Ectodermal cell (in vitro differentiated cells): ENCODE measurements at regions not wholly inside any gene's neighbourhood (a gene's known extent, or its start where the extent isn't known, plus 50 kb on each side); places are given as distances from the start of the nearest gene placed in this dataset.
A peak's percentile ranks its signal among the peaks of the same experiment; 100 is the strongest.

Source experiments
- H3K27ac ChIP-seq: 2 replicates; pipeline ENCODE4 v1.7.0; 2013; ENCODE audit warnings: mild to moderate bottlenecking, low read depth, low read length; ENCODE audit not compliant: insufficient read depth, poor library complexity, severe bottlenecking
- H3K27me3 ChIP-seq: 2 replicates; pipeline ENCODE4 v1.7.0; 2013; ENCODE audit warnings: mild to moderate bottlenecking, low read length; ENCODE audit not compliant: insufficient read depth, control insufficient read depth, poor library complexity, severe bottlenecking
- H3K36me3 ChIP-seq: one replicate; pipeline ENCODE4 v1.7.0; 2013; ENCODE audit warnings: low read length; ENCODE audit not compliant: control insufficient read depth, insufficient read depth
- H3K4me1 ChIP-seq: one replicate; pipeline ENCODE4 v1.7.0; 2013; ENCODE audit warnings: low read length; ENCODE audit not compliant: control insufficient read depth, insufficient read depth
- H3K4me3 ChIP-seq: 2 replicates; pipeline ENCODE4 v1.7.0; 2013; ENCODE audit warnings: low read depth, low read length, control low read depth; ENCODE audit not compliant: insufficient read depth
- H3K9me3 ChIP-seq: 2 replicates; pipeline ENCODE4 v1.7.0; 2013; ENCODE audit warnings: mild to moderate bottlenecking, low read length, moderate library complexity; ENCODE audit not compliant: control insufficient read depth
- WGBS, 2 experiments: methylation state at CpG; one replicate each; pipeline ENCODE4 v1.1.7; 2013; ENCODE audit warnings: missing lambda C conversion rate in 2 of 2; 5-methylcytosine and 5-hydroxymethylcytosine counted together

DNA sequence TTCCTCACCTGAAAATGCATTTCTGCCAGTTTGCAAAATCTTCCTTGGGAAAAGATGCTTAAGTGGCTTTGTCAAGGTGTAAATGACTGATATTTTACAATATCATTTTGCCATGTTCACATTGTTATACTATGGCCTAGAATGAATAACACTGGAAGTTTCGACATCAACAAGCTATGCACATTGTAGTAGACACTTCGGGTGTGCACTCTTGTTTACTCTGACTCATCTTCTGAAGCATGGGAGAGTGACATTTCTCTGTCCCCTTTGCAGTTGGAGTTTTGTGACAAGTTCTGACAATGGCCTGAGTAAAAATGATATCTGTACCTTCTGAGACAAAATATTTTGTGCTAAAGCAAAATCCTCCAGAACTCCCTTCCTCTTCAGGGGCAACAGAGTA, 567.0 kb upstream of the RGMA start:
- H3K4me1 ChIP-seq = no peaks in the 10 kb centered on the region
- no peak overlapping the region for H3K27ac ChIP-seq
- no peaks in the 10 kb centered on the region for H3K27me3 ChIP-seq
- no peaks in the 10 kb centered on the region for H3K9me3 ChIP-seq
- H3K36me3 ChIP-seq = no peaks in the 10 kb centered on the region
- no peak overlapping the region for H3K4me3 ChIP-seq
- WGBS, 2 experiments = 93 to 95% methylated on average over 2 of the region's 2 CpGs

DNA sequence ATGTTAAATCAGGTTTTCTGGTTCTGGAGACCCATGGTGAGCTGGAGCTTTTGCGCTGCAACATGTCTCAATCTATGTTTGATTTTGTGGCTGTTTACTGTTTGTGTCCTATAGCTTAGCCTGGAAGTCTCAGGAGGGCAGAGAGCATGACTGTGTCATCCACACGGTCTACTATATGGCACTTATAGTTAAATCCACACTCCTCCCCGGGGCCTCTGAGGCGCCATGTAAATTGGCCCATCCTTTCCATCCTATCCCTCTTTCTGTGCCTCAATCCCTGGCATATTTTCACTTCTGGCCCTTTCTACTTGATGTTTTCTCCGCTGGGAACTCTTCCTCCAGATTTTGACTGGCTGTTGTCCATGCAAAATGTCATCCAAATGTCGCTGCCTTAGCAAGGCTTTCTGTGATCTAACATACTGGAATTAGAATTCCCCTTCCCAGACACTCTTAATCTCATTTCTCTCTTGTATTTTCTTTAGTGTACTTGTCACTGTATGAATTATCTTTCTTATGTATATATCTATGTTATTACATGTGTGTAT, 560.8 kb upstream of the RGMA start:
- 94 to 97% methylated on average over 6 of the region's 6 CpGs for WGBS, 2 experiments
- Histone ChIP-seq H3K4me1 (no peaks in the 10 kb centered on the region), H3K27ac (no peak overlapping the region), H3K9me3 (no peaks in the 10 kb centered on the region), H3K36me3 (no peaks in the 10 kb centered on the region), H3K4me3 (no peak overlapping the region), H3K27me3 (no peaks in the 10 kb centered on the region)

DNA sequence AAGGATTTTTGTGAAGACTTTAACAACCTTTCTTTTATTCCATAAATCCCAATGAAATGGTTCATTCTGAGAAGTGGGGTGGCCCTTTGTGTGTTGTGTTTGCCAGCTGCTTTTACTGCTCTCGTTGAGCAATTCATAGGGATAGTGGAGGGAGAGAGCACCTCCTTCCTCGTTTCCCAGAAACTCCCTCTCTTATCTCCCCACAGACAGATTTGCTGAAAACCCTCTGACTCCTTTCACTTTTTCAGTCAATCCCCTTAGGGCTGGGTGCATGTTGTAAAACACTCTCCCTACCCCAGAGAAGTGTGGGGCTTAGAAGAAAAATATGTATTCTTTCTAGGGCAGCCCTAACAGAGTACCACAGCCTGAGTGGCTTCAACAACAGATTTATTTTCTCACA, 557.2 kb upstream of the RGMA start:
- Histone ChIP-seq H3K27ac (no peak overlapping the region), H3K27me3 (no peaks in the 10 kb centered on the region), H3K4me3 (no peak overlapping the region), H3K9me3 (no peaks in the 10 kb centered on the region), H3K4me1 (no peaks in the 10 kb centered on the region), H3K36me3 (no peaks in the 10 kb centered on the region)
- WGBS, 2 experiments = 57 to 76% methylated on average over 1 to 2 of the region's 2 CpGs

DNA sequence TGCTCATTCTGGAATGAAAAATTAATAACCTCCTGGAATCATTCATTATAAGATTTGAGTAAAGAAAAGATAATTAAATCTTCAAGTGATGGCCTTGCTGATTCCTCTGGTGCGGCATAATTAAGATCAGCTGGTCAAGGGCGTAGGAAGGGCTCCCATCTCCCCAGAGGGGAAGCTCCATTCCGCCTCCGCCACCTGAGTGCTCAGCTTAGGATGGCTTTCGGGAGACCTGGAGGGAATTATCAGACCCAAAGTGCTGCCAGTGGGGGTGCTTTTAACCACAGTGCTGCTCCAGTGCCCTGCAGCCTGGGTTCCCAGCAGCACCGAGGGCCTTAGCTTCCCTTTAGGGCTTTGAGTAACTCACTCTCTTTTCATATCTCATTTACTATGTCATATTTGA, 556.6 kb upstream of the RGMA start:
- Histone ChIP-seq H3K27me3 (no peaks in the 10 kb centered on the region), H3K4me3 (no peak overlapping the region), H3K4me1 (no peaks in the 10 kb centered on the region), H3K9me3 (no peaks in the 10 kb centered on the region), H3K36me3 (no peaks in the 10 kb centered on the region), H3K27ac (no peak overlapping the region)
- WGBS, 2 experiments = 92 to 93% methylated on average over 6 of the region's 6 CpGs

DNA sequence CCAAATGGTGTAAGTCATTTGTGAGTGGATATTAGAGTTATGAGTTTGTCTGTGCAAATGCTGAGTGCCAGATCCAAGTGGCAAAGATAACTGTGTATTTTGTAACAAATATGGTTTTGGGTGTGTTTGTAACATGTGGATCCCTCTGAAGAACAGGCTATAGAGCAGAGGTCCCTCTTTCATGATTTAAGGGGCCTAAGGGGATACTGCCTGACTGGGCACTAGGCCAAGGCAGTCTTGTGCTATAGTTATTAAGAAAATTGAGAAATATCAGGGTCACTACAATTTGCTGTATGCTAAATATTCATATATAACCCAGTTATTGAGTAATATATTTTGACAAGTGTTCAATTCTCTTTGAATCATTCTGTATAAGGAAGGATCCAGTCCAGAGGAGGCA, 555.6 kb upstream of the RGMA start:
- H3K9me3 ChIP-seq = no peaks in the 10 kb centered on the region
- no peaks in the 10 kb centered on the region for H3K27me3 ChIP-seq
- no peaks in the 10 kb centered on the region for H3K36me3 ChIP-seq
- H3K27ac ChIP-seq = no peak overlapping the region
- H3K4me1 ChIP-seq = no peaks in the 10 kb centered on the region
- H3K4me3 ChIP-seq = no peak overlapping the region

DNA sequence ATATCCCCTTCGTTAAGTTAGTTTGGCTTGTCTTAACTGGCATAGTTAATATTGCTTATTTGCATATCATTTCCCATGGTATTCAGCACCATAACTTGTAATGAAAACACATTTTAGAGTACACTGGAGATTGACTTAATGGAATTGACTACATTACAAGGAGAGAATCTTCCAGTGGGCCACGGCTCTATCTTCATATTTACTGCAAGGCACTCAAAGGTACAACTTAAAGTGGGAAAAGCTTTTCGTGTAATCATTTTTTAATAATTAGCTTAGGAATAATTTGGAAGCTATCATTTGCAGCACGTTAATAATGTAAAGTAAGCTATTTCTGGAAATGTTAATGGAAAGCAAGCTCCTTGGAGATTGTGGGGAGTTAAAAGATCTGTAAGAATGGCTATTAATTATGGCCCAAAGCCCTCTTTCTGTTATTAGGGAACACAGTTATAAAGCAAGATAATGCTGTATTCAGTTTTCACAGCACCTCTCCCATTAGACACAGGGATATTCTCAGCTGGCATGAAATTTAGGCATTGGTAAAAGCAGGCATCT, 551.5 kb upstream of the RGMA start:
- Histone ChIP-seq H3K4me1 (no peaks in the 10 kb centered on the region), H3K4me3 (no peak overlapping the region), H3K27me3 (no peaks in the 10 kb centered on the region), H3K27ac (no peak overlapping the region), H3K9me3 (no peaks in the 10 kb centered on the region), H3K36me3 (no peaks in the 10 kb centered on the region)
- WGBS, 2 experiments = 92 to 94% methylated on average over 3 of the region's 4 CpGs

DNA sequence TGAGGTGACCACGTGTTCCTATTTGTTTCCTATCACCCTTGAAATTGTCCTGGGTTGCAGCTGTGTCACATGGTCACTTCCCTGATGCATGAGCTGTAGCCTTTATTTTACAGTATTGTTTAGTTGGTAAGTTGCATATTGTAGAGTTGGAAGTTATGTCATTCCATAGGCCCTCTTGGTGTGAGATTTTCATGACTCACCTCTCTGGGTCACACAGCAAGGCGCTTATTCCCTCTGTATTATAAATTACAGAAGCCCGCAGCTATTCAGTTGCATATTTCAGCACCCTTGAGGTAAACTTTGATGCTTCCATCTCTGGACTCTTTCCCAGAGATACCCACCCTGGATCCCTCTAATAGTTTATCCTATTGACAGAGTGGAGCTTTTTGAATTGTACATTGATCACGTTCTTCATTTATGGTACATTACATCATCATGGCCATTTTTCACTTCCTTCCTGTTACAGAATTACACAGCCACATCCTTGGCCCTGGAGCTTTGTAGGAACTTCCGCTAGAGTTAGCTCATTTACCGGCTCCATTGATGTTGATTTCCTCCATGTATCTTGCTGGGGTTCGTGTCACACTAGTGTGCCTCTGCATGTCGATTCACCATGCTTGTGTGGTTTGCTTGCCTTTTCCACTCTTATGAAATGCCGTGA, 543.1 kb upstream of the RGMA start:
- Histone ChIP-seq H3K9me3 (no peaks in the 10 kb centered on the region), H3K36me3 (no peaks in the 10 kb centered on the region), H3K4me1 (no peaks in the 10 kb centered on the region), H3K27me3 (no peaks in the 10 kb centered on the region), H3K4me3 (no peak overlapping the region), H3K27ac (no peak overlapping the region)
- WGBS, 2 experiments = 93 to 95% methylated on average over 9 of the region's 9 CpGs

DNA sequence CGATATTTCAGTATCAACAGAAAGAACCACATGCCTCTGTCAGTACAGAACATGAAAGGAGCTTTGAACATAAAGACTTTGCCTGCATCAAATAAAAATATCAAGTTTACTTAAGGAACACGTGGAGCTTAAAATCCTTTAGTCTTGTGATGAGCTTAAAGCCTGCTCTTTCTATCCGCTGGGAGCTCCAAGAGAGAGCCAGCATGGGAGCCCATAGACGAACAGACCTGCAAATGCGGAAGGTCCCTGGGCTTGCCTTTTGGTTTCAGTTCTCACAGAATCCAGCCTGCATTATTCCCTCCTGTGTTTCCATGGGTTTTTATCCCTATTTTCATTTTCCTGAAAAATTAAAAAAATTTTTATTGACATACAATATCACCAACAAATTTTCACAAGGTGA, 530.6 kb upstream of the RGMA start:
- WGBS, 2 experiments = 25 to 31% methylated on average over 5 of the region's 5 CpGs
- no peaks in the 10 kb centered on the region for H3K36me3 ChIP-seq
- H3K4me3 ChIP-seq = no peak overlapping the region
- peaks cover 7% of the 10 kb centered on the region for H3K4me1 ChIP-seq
- no peaks in the 10 kb centered on the region for H3K27me3 ChIP-seq
- H3K9me3 ChIP-seq = no peaks in the 10 kb centered on the region
- H3K27ac ChIP-seq = peak overlapping the region; percentile 31

DNA sequence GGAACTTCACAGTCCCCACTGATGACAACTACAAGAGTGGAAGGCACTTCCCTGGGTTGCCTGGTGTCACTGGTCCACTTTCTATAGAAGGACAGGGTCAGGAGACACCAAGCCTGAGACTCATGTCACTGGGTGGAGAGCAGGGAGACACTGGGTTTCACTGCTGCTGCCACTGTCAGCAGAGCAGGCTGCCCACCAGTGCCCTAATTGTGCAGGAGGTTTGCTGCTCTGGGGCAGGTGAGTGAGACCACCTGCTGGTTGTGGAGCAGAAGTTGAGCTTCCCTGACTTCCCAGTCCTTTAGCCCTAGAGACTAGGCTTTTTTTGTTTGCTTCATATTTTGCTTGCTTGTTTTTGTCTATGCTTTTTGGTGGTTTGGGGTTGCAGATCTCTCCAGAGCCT, 528.4 kb upstream of the RGMA start:
- Histone ChIP-seq H3K27ac (no peak overlapping the region), H3K9me3 (no peaks in the 10 kb centered on the region), H3K27me3 (no peaks in the 10 kb centered on the region), H3K36me3 (no peaks in the 10 kb centered on the region), H3K4me1 (peaks cover 7% of the 10 kb centered on the region), H3K4me3 (no peak overlapping the region)

DNA sequence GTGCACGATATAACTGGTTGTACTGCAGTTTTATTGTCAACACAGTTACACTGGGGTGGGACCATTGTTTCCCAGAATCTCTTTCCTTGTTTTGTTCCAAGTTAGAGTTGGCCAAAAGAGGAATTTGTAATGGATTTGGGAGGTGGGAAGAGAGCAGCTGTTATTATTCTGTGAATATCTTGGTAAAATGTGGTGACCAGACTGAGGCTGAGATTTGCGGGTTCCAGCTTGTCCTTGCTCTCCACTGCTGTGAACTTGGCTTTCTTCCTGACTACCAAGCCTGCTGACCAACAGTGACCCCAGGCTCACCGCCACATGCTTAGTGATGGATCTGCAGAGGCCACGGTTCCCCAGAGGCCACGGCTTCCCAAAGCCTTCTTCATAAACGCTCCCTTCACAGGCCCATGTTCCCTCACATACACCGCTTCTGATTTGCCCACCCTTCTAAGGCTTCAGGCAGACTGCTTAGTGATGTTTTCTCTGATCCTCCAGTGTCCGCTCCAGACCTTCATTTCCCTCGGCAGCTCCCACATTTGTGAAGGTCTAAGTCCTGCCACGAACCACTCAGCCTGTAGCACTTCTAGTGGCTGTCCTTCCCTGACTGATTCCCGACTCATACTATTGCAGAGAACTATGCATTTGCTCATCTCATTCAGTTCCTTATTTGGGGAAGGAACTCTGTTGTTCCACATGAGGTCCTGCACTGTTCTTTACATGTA, 525.5 kb upstream of the RGMA start:
- Histone ChIP-seq H3K4me1 (peaks cover 3% of the 10 kb centered on the region), H3K9me3 (no peaks in the 10 kb centered on the region), H3K27ac (no peak overlapping the region), H3K4me3 (no peak overlapping the region), H3K36me3 (no peaks in the 10 kb centered on the region), H3K27me3 (no peaks in the 10 kb centered on the region)
- WGBS, 2 experiments = 94 to 96% methylated on average over 11 of the region's 11 CpGs
